GM12878 (cell line): ENCODE measurements at regions not wholly inside any gene's neighbourhood (a gene's known extent, or its start where the extent isn't known, plus 50 kb on each side); places are given as distances from the start of the nearest gene placed in this dataset.

Source experiments
- ATAC-seq: fragments of 200-7000 bp; cut with Tn5 transposase; 3 replicates; pipeline ENCODE4 v1.9.1; 2020; ENCODE audit warnings: mild to moderate bottlenecking, moderate library complexity
- BruUV-seq: library from RNA; stranded (reverse); fragments of 400-500 nt; replicated peaks from 2 replicates; lab custom pipeline; 2021; lab: Mats Ljungman, UMichigan
- CTCF ChIA-PET: fragments of 300-600 bp; sonication (Branson Sonifier 250); formaldehyde crosslinking; extraction: SDS; loops from one replicate; lab custom pipeline; 2021; ENCODE audit warnings: inconsistent platforms; lab: Yijun Ruan, JAX
- POLR2A ChIA-PET: fragments of 350-600 bp; formaldehyde crosslinking; extraction: SDS; loops from one replicate; lab custom pipeline; 2021; ENCODE audit warnings: inconsistent platforms; lab: Charles Lee
- RAD21 ChIA-PET: fragments of 300-600 bp; sonication (Branson Sonifier 250); formaldehyde crosslinking; loops from one replicate; lab custom pipeline; 2023; ENCODE audit warnings: antibody characterized with exemption; ENCODE audit not compliant: unreplicated experiment; lab: Charles Lee
- SMC1A ChIA-PET: fragments of 300-600 bp; sonication (Branson Sonifier 250); formaldehyde crosslinking; loops from one replicate; lab custom pipeline; 2023; ENCODE audit not compliant: unreplicated experiment, uncharacterized antibody; lab: Charles Lee
- DNase-seq: peaks from one replicate; pipeline ENCODE4 v3.0.0-alpha.2; 2011; ENCODE audit warnings: low read depth, low spot score
- FAIRE-seq: peaks from 3 replicates; lab custom pipeline; 2011; peaks lifted over from hg19 to GRCh38; lab: Jason Lieb, UNC
- H2AFZ ChIP-seq: 2 replicates; pipeline ENCODE4 v1.6.0; 2011; ENCODE audit warnings: low read depth, low read length, control low read depth; ENCODE audit not compliant: control insufficient read depth
- H3K27ac ChIP-seq: 2 replicates; pipeline ENCODE4 v1.5.1; 2011; ENCODE audit warnings: control low read depth; ENCODE audit not compliant: control insufficient read depth, insufficient read depth
- H3K27me3 ChIP-seq, 2 experiments: replicated peaks in 1 of 2; 2 replicates each; pipeline versions ENCODE4 v1.6.0 to v1.6.1; 2011; ENCODE audit warnings: low read length in 1 of 2; ENCODE audit not compliant: control insufficient read depth in 2 of 2, insufficient read depth in 2 of 2
- H3K36me3 ChIP-seq, 2 experiments: 2 replicates each; pipeline ENCODE4 v1.5.1; 2011; ENCODE audit warnings: low read length in 1 of 2; ENCODE audit not compliant: control insufficient read depth in 2 of 2, insufficient read depth in 2 of 2
- H3K4me1 ChIP-seq: 2 replicates; pipeline ENCODE4 v1.6.1; 2011; ENCODE audit warnings: mild to moderate bottlenecking, low read length, moderate library complexity, mixed read lengths; ENCODE audit not compliant: control insufficient read depth, insufficient read depth
- H3K4me2 ChIP-seq: 2 replicates; pipeline ENCODE4 v1.6.0; 2011; ENCODE audit warnings: control low read depth; ENCODE audit not compliant: control insufficient read depth, insufficient read depth
- H3K4me3 ChIP-seq: fragments of 200-600 bp; sonication (generic); 2 replicates; pipeline ENCODE4 v1.5.1; 2016
- H3K79me2 ChIP-seq: 2 replicates; pipeline ENCODE4 v1.6.0; 2011; ENCODE audit warnings: low read length; ENCODE audit not compliant: control insufficient read depth, insufficient read depth
- H3K9ac ChIP-seq: 2 replicates; pipeline ENCODE4 v1.8.0; 2011; ENCODE audit warnings: low read length, control low read depth, mixed read lengths; ENCODE audit not compliant: control insufficient read depth, insufficient read depth
- H3K9me3 ChIP-seq: replicated peaks from 3 replicates; pipeline ENCODE4 v1.5.1; 2011; ENCODE audit warnings: mild to moderate bottlenecking, low read length; ENCODE audit not compliant: control insufficient read depth, insufficient read depth
- H4K20me1 ChIP-seq: 2 replicates; pipeline ENCODE4 v1.6.0; 2011; ENCODE audit not compliant: control insufficient read depth, insufficient read depth
- EED ChIP-seq: sonication (generic); IDR thresholded peaks from 2 replicates; pipeline ENCODE4 v1.6.1; 2016; ENCODE audit warnings: antibody characterized with exemption, low read depth
- PKNOX1 ChIP-seq: fragments of 450-650 bp; IDR thresholded peaks from 2 replicates; pipeline ENCODE4 v1.6.1; 2016; ENCODE audit warnings: mild to moderate bottlenecking
- RUNX3 ChIP-seq: IDR thresholded peaks from 2 replicates; pipeline ENCODE4 v1.6.1; 2012; ENCODE audit warnings: low read length, inconsistent platforms
- SIN3A ChIP-seq: IDR thresholded peaks from 2 replicates; pipeline ENCODE4 v1.6.1; 2012; ENCODE audit warnings: low read depth, low read length, improper control_type of control experiment
- YY1 ChIP-seq: IDR thresholded peaks from 2 replicates; pipeline ENCODE4 v1.6.1; 2011; ENCODE audit warnings: low read depth, mild to moderate bottlenecking, low read length
- ZNF687 ChIP-seq: fragments of 450-650 bp; IDR thresholded peaks from 2 replicates; pipeline ENCODE4 v1.6.1; 2017; ENCODE audit warnings: mild to moderate bottlenecking, moderate library complexity
- WGBS: methylation state at CpG from one replicate; pipeline ENCODE4 v1.1.6; 2016; ENCODE audit warnings: low lambda C conversion rate; ENCODE audit not compliant: insufficient replicate concordance, insufficient coverage; ENCODE audit errors: missing lambda C conversion rate; 5-methylcytosine and 5-hydroxymethylcytosine counted together
- in situ Hi-C: fragments of 300-500 bp; cut with MboI; formaldehyde crosslinking; loops from 9 replicates; pipeline ENCODE4 v1.14.3; 2018; ENCODE audit warnings: mixed read lengths
- intact Hi-C: fragments of 100-400 bp; cut with micrococcal nuclease; formaldehyde crosslinking; loops from one replicate; pipeline ENCODE4 v1.14.2; 2022; ENCODE audit not compliant: unreplicated experiment

DNA sequence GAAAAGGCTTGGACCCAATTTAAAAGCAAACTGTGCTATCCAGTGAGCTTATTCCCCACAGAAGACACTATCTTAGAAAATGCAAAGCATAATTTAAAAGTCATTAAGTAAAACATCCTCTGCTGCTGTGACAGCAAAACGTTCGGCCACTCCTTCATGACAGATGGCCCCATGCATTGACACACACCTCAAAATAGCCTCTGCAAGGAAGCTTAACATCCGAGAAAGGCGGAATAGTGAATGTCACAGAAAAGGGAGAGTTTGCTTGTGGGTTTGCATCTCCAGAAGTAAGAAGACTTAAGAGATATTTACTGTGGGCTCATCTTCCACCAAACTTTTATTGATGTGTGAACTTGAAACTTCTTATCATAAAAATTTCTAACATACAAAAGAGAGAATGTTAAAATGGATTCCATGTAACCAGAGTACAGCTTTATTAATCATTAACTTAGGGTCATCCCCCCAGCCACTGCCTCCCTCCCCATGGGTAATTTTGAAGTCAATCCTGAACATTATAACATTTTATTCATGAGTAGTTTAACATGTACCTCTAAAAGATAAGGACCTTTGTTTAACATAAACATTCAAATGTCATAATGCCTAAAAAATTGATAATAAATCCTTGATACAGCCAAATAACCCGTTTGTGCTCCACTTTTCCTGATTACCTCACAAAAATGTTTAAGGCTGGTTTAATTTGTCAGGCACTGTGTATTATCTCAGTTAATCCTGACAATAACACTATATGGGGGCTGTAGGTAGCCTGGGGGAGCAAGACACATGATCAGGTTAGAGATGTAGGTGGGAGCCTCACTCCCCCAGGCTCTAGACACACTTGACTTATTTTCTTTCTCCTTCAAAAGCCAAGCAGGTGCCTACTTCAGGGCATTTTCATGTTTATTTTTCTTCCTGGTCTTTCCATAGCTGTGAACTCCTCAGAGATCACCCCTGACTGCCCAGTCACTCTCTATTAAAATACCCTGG is 119.7 kb upstream of the TMCC3 start:
- Histone ChIP-seq H3K27ac (peak overlapping the region; percentile 78), H3K9me3 (peaks cover 7% of the 10 kb centered on the region; the same call in 2 of the 3 replicates), H3K4me3 (peak overlapping the region; percentile 20; the same call in 1 of the 2 replicates), H4K20me1 (no peaks in the 10 kb centered on the region), H3K27me3 (no peaks in the 10 kb centered on the region), H3K9ac (peak overlapping the region; percentile 33; the same call in 1 of the 2 replicates), H3K4me2 (peak overlapping the region; percentile 82)
- WGBS: 25% methylated on average over 5 of the region's 5 CpGs
- intact Hi-C loops: loop anchor here (2.0 to 10.0 kb wide), 3 partner anchors 49 to 125 kb away; no protein-coding TSS in a partner anchor
- ChIA-PET RAD21 (interaction anchor here (0.7 to 4.1 kb wide), 18 partner anchors 17 to 149 kb away, joined by 3 to 60 read pairs (median 4); no protein-coding TSS in a partner anchor), CTCF (interaction anchor here (1.0 to 2.8 kb wide), 10 partner anchors 42 to 209 kb away, joined by 3 to 22 read pairs (median 4); no protein-coding TSS in a partner anchor), POLR2A (interaction anchor here (1.0 to 3.1 kb wide), 9 partner anchors 14 to 208 kb away, joined by 3 to 28 read pairs (median 8); no protein-coding TSS in a partner anchor)
- peak; percentile 24 for DNase-seq
- no peak for FAIRE-seq
- BruUV-seq: no TSS peak
- in situ Hi-C loops: no loop called here
- TF ChIP-seq RUNX3 (peak; percentile 42; the same call in 1 of the 2 replicates), SIN3A (no peak), PKNOX1 (peak; percentile 25; the same call in 1 of the 2 replicates), ZNF687 (no peak), YY1 (0 out of 2 replicates have a peak, but pooled peaks have one; percentile 27), EED (0 out of 2 replicates have a peak, but pooled peaks have one; percentile 37)
- TF ChIP-seq, all 136 proteins: peak for 4
- Histone ChIP-seq H3K36me3 (peaks cover 3% of the 10 kb centered on the region in 2 experiments; a peak in 3 of 4 replicates), H3K4me1 (peaks cover 31% of the 10 kb centered on the region), H3K79me2 (peaks cover 64% of the 10 kb centered on the region), H2AFZ (no peak overlapping the region)
- SMC1A ChIA-PET: interaction anchor here (0.7 to 3.8 kb wide), 24 partner anchors 7 to 209 kb away, joined by 3 to 65 read pairs (median 4); no protein-coding TSS in a partner anchor
- peak; percentile 53 for ATAC-seq
